ENCODE measurements at regions not wholly inside any gene's neighbourhood (a gene's known extent, or its start where the extent isn't known, plus 50 kb on each side); places are given as distances from the start of the nearest gene placed in this dataset.
"Not testable (repeated sequence)": the region's sequence is repeated elsewhere in the genome, so short reads cannot be mapped to it uniquely, and the experiment has no call there.

GRCh38 chr1:219560856-219561255 is 52.0 kb downstream of the ZC3H11B start:
- DNase-seq (ENCODE audit: low read depth in 1 of 2, low spot score in 1 of 2), result no peak

GRCh38 chr1:219559899-219560298 is 53.0 kb downstream of the ZC3H11B start:
- DNase-seq (ENCODE audit: low read depth in 1 of 2, low spot score in 1 of 2), result no peak

DNA sequence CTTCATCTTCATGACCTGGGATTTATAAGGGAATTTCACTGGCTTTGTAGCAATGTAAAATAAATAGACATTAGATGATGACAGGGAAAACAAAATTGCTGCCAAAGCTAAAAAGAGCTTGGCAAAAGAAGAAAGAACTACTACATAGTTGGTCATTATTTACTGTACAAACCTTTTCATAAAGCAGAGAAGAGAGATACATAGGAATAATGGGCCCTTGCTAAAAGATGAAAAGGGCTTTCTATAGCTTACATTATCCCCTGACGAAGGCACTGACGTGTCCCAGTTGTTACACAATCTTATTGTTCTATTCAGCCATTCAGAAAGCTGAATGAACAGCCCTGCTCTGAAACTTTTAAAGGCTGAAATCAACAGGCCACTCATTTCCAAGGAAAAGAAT is 57.1 kb downstream of the ZC3H11B start:
- DNase-seq (ENCODE audit: low read depth in 1 of 2, low spot score in 1 of 2), result no peak

GRCh38 chr1:219555031-219555692 is 57.7 kb downstream of the ZC3H11B start:
- DNase-seq (ENCODE audit: low read depth in 1 of 2, low spot score in 1 of 2), result no peak

DNA sequence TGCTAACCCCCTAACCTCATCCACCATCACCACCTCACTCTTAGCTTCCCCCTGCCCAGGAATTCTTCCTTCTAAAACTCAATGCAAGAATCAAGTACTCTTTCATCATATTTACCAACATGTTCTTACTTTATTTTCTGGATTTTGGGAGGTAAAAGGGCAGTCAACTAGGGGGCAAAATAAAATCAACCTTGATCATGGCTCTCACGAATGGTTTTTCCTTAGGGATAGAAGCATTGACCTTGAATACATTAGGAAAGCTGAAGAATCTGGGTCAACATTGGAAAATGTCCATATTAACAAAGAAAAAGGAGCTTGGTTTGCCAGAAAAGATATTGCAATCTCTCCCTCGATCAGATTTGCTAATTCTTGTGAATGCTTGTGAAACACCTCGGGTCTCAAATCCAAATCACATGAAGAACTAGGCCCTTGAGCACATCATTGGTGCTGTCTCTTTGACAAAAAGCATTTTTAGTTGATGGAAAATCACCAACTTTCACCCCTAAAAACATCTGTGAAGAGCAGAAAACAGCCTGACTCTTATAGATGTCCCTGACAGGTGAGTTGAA is 58.9 kb downstream of the ZC3H11B start:
- no peak for DNase-seq (ENCODE audit: low read depth in 1 of 2, low spot score in 1 of 2)

DNA sequence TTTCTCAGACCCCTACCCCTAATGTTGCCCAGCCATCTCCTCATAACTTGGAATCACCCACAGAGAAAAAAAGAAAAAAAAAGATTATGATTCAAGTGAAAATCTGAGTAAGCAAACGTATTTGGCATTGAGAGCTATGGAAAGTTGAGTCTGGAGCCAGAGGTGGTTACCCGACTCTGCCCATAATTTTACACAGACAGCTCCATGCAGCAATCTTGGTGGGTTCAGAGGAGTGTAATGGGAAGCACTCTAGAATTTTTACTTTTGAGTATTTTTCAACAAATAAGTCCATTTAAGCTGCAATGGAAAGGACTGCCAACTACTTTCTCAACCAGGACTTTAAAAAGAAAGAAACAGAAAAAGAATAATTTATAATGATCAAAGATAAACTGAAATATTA is 62.7 kb downstream of the ZC3H11B start:
- no peak for DNase-seq (ENCODE audit: low read depth in 1 of 2, low spot score in 1 of 2)

- no peak for DNase-seq (ENCODE audit: low read depth in 1 of 2, low spot score in 1 of 2)
These were observed 63.7 kb downstream of the ZC3H11B start for GRCh38 chr1:219549215-219549614.

DNA sequence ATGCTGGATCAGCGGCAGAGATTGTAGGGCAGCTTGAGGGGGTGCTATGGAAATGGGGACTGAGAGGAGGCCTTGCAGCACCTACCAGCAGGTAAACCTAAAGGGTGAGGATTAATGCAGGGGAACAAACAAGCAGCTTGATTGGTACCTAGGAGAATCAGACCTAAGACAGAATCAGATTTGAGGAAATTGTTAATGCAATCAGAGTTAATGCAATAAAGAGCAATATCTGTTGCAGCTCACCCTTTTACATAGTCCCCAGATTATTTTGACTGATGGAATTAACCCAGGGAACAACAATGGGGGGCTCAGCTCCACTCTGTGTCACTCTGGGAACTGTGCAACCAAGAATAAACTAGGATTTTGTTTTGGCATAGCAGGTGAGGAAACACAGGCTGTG is 64.5 kb downstream of the ZC3H11B start:
- DNase-seq (ENCODE audit: low read depth in 1 of 2, low spot score in 1 of 2), result no peak

DNA sequence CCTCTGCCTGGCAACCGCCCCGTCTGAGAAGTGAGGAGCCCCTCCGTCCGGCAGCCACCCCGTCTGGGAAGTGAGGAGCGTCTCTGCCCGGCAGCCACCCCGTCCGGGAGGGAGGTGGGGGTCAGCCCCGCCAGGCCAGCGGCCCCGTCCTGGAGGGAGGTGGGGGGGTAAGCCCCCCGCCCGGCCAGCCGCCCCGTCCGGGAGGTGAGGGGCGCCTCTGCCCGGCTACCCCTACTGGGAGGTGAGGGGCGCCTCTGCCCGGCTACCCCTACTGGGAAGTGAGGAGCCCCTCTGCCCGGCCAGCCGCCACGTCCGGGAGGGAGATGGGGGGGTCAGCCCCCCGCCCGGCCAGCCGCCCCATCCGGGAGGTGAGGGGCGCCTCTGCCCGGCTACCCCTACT is 67.1 kb downstream of the ZC3H11B start:
- DNase-seq (ENCODE audit: low read depth in 1 of 2, low spot score in 1 of 2), result not testable (repeated sequence)

DNA sequence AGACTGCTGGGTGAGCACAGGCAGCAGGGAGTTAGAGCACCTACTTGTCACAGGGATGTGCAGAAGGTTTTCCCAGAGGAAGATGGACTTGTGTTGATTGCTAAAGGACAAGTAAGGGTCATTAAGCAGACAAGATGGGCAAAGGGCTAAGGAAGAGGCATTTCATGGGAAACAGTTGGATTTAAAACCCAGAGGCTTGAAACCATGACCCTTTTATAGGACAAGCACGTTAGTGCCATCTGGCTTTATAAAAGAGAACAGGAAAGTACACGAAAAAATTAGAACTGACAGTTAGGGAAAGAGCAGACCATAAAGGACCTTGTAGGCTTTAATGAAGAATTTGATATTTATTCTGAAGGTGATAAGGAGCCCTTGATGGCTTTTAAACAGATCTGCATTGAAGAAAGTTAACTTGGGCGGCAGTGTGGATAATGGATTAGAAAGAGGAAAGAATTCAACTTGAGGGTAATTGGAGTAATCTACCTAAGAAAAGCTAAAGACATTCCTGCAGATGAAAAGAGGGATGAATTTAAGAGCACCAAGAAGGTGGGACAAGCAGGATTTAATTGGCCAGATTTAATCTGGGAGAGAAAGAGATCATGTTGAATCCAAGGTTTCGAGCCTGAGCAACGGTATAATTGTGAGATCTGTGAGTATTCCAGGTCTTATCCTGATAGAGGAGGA is 68.6 kb downstream of the ZC3H11B start:
- DNase-seq (ENCODE audit: low read depth in 1 of 2, low spot score in 1 of 2), result no peak

- DNase-seq (ENCODE audit: low read depth in 1 of 2, low spot score in 1 of 2), result no peak
These were observed 69.9 kb downstream of the ZC3H11B start for GRCh38 chr1:219542828-219543518.

DNA sequence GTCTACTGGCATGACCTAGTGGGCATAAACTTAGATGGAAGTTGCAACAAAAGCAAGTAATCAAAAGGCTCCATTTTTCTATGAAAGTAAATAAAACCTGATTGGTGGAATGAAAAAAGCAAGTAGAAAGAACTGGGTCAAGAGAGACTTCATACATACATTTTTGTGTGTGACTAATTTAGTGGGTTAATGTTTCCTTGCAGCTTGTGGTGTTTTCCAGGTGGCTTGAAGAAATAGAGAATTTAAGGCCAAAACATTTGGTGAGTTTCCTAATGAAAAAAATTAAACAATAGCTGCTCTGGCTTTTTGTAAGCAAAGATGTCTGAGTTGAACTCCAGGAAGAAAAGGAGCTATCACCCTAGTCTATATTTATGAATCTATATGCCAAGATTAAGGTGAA is 71.0 kb downstream of the ZC3H11B start:
- no peak for DNase-seq (ENCODE audit: low read depth in 1 of 2, low spot score in 1 of 2)

DNA sequence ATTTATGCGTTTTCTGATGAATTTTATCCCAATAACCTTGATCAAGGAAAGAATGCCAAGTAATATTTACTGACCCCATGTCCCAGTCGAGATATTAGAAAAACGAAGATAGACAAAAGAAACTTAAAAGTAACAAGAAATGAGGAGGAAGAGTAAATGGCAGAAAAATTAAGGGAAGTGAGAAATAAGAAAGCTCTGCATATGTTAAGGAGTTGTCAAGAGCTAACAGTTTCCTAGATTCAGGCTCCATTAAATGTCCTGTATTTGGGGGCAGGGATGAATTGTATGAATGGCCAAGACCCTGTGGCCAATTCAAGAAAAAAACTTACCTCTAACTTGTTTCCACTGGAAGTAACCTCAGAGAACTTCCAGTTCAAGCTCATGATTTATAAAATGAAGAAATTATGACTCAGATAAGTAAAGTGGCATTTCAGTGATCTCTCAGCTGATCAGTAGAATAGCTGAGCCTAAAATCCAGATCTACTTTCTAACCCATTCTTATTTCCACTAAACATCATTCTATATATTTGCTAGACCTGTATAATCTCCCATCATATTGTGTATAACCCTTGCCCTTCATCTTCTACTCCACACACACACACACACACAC is 73.2 kb downstream of the ZC3H11B start:
- DNase-seq (ENCODE audit: low read depth in 1 of 2, low spot score in 1 of 2), result no peak

DNA sequence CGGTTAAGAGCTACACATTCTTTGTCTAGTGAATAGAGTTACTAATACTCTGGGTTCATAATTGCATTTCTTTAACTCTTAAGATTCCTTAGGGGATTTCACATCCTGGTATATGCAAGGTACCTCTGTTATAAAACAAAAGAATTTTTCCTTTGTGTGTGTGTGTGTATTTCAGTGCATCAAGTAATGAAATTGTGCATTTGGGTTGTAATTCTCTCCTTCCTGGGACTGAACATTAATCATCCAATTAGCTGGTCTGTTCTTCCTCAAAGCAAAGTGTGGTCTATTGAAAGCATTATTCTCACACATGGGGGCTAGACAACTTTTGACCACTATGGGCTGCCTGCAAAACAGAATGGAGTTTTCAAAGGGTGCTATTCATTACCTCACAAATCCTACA is 74.0 kb downstream of the ZC3H11B start:
- DNase-seq (ENCODE audit: low read depth in 1 of 2, low spot score in 1 of 2), result no peak

GRCh38 chr1:219537223-219537631 is 75.7 kb downstream of the ZC3H11B start:
- no peak for DNase-seq (ENCODE audit: low read depth in 1 of 2, low spot score in 1 of 2)

DNA sequence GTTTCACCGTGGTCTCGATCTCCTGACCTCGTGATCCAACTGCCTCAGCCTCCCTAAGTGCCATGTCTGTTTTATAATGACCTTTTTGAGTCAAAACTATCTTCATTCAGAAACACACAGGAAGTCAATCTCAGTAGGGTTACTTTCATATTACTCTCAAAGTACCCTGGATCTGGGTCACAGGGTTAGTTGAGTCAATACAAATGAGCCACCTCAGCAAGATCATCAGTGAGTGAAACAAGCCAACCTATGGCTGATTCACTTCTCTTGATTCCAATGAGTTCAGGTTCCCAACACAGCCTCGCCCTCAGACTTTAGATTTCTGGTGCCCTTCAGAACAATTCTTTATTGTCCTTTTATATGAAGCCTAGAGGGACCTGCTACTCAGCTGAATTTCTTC is 76.9 kb downstream of the ZC3H11B start:
- no peak for DNase-seq (ENCODE audit: low read depth in 1 of 2, low spot score in 1 of 2)

DNA sequence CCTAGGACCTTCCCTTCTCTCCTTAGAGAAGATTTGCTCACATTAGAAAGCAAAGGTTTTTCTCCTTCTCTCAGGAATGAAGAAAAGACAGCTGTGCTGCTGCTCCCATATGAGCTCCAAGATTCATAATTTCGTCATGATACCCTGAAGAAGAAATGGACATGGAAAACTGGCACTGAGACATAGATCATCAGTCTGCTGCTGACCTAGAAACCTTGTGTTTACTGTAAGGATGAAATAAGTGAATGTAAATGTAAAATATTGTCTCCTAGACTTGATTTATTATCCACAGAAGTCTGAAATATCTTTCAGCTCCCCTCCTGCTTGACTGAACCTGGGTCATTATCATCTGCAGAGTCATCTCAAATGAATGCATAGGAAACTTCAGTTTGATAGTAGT is 77.9 kb downstream of the ZC3H11B start:
- no peak for DNase-seq (ENCODE audit: low read depth in 1 of 2, low spot score in 1 of 2)

DNA sequence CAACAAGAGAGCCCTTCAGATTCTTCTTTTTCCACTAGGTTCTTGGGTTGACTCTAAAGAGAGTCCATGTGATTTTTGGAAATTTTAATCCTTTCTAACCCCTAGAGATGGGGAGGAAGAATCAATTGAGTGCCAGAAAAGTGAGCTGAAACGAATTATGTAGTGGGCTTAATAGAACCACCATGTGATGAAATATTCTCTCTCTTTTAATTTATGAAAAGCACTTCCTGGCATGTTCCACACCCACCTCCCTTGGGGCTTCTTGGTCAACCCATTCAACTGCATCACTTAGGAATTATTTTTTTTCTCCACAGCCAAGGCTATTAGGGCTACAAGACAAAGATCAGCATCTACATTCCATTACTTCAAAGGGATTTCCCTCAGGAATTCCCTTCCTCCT is 79.6 kb downstream of the ZC3H11B start:
- no peak for DNase-seq (ENCODE audit: low read depth in 1 of 2, low spot score in 1 of 2)

DNA sequence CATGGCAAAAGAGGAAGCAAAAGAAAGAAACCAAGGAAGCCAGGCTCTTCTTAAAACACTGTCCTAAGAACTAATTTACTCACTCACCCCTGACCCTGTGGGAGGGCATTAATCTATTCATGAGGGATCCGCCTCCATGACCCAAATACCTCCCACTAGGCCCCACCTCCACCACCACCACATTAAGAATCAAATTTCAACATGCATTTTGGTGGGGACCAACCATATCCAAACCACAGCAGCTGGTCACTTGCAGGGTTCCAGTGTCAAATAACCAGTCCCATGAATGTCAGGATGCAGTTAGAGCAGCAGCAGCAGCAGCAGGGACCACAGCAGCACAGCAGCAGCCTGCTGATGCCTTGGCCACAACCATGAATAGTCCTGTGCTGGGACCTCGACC is 83.8 kb downstream of the ZC3H11B start:
- DNase-seq (ENCODE audit: low read depth in 1 of 2, low spot score in 1 of 2), result no peak

GRCh38 chr1:219528633-219529032 is 84.3 kb downstream of the ZC3H11B start:
- DNase-seq (ENCODE audit: low read depth in 1 of 2, low spot score in 1 of 2), result no peak

DNA sequence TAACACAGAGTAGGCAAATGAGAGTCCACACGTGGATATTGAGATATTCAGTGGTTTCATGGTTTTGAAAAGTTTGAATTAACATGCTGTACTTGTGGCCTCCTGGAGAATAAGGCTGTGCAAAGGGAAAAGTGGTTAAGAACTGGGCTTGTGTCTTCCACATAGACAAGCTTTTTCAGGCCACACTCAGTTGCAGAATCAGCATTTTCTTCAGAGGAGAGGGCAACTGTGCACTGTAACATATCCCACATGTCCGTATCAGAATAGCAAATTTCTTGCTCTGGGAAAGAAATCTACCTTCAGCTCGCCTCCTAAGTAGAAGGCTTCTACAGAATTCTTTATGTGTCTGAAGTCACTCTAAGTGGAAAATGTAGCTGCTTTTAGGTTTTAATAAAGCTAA is 84.9 kb downstream of the ZC3H11B start:
- no peak for DNase-seq (ENCODE audit: low read depth in 1 of 2, low spot score in 1 of 2)

DNA sequence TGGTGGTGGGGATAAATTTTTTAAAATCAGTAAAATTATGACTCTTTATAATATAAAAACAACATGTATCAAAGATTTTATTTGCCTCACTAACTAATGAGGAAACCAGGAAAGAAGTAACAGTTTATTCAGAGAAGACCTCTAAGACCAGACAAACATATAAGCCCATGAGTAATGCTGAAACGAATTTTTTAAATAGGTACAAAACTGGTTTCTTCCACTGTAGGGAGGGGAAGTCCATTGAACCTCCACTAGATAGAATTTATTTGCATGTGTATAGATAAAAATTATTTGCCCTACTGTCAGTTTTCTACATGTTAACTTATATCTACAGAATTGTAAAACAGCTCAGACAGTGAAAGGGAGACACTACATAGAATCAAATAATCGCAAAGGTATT is 86.8 kb downstream of the ZC3H11B start:
- DNase-seq (ENCODE audit: low read depth in 1 of 2, low spot score in 1 of 2), result no peak

Data from stimulated activated CD4-positive, alpha-beta T cell treated with anti-CD3 and anti-CD28 coated beads, Interleukin-15, amount 100 ng/mL, for 1 hour (primary cell).